Lower leg skin (tissue), 4 donors: ENCODE measurements at regions not wholly inside any gene's neighbourhood (a gene's known extent, or its start where the extent isn't known, plus 50 kb on each side); places are given as distances from the start of the nearest gene placed in this dataset.

Source experiments
- DNase-seq, 2 donors: peaks; one replicate each; pipeline ENCODE4 v3.0.0-alpha.2; 2019; ENCODE audit warnings: low spot score in 2 of 2
- H3K4me3 ChIP-seq: fragments of 200-600 bp; sonication (generic); 2 replicates; pipeline ENCODE4 v1.5.1; 2017; ENCODE audit warnings: mild to moderate bottlenecking, low read depth; ENCODE audit not compliant: poor library complexity, severe bottlenecking
- POLR2A ChIP-seq, 2 donors: fragments of 450-650 bp; IDR thresholded peaks; one replicate each; pipeline ENCODE4 v1.6.1; 2016 to 2017; ENCODE audit warnings: antibody characterized with exemption in 2 of 2, mild to moderate bottlenecking in 1 of 2, moderate library complexity in 1 of 2
- WGBS, 2 donors: methylation state at CpG; one replicate each; pipeline ENCODE4 v1.1.5; 2018; 5-methylcytosine and 5-hydroxymethylcytosine counted together
- intact Hi-C: fragments of 100-400 bp; cut with DNase I; formaldehyde crosslinking; loops from one replicate; pipeline ENCODE4 v1.15.0; 2023; ENCODE audit warnings: low total_unique reads
- TF ChIP-seq, protein P1 (sequence below), 3 donors: fragments of 450-650 bp; IDR thresholded peaks; one replicate each; pipeline ENCODE4 v1.5.1; 2016; ENCODE audit warnings: antibody characterized with exemption in 3 of 3, mild to moderate bottlenecking in 3 of 3, moderate library complexity in 2 of 3

DNA sequence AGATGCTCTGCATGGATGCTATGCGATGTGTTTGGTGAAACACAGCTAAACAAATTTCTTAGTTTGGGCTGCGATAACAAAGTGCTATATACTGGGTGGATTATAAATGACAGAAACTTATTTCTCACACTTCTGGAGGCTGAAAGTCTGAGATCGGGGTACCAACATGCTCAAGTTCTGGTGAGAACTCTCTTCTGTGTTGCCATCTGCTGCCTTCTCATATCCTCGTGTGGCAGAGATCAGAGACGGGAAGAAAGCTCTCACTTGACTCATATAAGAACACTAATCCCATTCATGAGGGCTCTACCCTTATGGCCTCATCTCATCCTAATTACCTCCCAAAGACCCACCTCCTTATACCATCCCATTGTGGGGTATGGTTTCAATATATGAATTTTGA is 162.0 kb upstream of the DTNBP1 start:
- no peak for DNase-seq
- 82 to 88% methylated on average over 5 of the region's 5 CpGs for WGBS, 2 donors
- intact Hi-C loops, result no loop called here
- H3K4me3 ChIP-seq, result no peak overlapping the region
- TF ChIP-seq POLR2A (IDR thresholded peaks at IDR 0.05), result no peak

DNA sequence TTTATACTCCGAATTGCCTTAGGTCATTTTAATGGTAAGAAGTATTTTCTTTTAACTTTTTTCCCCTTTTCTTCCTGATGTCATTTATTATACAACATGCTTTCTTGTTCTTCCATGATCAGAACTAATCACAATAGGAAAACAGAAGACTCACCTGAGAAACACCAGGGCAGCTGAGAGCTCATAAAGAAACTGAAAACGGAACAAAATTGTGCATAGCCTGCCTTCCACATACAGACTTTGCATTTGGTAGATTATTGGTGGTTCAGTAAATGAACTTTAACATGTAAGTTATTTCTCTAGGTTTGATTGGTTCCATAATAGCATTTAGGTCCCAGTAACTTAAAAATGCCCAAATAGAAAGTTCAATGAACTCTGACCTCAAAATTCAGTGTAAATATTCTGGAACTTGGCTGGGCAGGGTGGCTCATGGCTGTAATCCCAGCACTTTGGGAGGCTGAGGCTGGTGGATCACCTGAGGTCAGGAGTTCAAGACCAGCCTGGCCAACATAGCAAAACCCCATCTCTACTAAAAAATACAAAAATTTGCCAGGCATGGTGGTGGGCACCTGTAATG is 161.1 kb upstream of the DTNBP1 start:
- DNase-seq, result no peak
- TF ChIP-seq POLR2A (IDR thresholded peaks at IDR 0.05), result no peak
- TF ChIP-seq, protein P1, sequence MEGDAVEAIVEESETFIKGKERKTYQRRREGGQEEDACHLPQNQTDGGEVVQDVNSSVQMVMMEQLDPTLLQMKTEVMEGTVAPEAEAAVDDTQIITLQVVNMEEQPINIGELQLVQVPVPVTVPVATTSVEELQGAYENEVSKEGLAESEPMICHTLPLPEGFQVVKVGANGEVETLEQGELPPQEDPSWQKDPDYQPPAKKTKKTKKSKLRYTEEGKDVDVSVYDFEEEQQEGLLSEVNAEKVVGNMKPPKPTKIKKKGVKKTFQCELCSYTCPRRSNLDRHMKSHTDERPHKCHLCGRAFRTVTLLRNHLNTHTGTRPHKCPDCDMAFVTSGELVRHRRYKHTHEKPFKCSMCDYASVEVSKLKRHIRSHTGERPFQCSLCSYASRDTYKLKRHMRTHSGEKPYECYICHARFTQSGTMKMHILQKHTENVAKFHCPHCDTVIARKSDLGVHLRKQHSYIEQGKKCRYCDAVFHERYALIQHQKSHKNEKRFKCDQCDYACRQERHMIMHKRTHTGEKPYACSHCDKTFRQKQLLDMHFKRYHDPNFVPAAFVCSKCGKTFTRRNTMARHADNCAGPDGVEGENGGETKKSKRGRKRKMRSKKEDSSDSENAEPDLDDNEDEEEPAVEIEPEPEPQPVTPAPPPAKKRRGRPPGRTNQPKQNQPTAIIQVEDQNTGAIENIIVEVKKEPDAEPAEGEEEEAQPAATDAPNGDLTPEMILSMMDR (IDR thresholded peaks at IDR 0.05), result no peak
- intact Hi-C loops, result no loop called here
- H3K4me3 ChIP-seq, result no peak overlapping the region
- 84 to 85% methylated on average over 2 of the region's 2 CpGs for WGBS, 2 donors

DNA sequence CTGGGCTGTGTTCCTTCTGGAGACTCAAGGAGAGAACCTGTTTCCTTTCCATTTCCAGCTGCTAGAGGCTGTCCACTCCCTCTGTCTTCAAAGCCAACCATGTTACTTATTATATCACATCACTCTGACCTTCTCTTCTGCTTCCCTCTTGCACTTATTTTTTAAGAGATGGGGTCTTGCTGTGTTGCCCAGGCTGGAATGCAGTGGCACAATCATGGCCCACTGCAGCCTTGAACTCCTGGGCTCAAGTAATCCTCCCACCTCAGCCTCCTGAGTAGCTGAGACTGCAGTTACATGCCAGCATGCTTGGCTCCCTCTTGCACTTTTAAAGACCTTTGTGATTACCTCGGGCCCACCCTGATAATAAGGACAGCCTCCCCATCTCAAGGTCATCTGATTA is 160.0 kb upstream of the DTNBP1 start:
- TF ChIP-seq, protein P1 (IDR thresholded peaks at IDR 0.05), result no peak
- no peak for TF ChIP-seq POLR2A (IDR thresholded peaks at IDR 0.05)
- WGBS, 2 donors, result 84 to 96% methylated on average over 1 of the region's 1 CpG
- intact Hi-C loops, result no loop called here
- DNase-seq, result no peak
- no peak overlapping the region for H3K4me3 ChIP-seq

DNA sequence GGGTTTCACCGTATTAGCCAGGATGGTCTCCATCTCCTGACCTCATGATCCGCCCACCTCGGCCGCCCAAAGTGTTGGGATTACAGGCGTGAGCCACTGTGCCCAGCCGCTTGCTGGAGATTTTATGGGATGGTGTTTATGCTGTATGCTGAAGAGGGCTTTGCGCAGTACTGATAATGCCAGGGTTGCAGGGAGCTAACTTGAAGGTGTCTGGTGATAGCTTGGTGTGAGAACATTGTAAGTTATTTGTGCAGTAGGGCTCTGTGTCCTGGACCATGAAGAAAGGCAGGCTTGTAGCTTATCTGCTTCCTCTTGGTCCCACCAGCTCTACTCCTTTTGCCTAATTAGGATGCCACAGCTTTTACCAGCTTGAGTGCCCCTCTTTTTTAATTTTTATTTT is 157.0 kb upstream of the DTNBP1 start:
- intact Hi-C loops, result no loop called here

DNA sequence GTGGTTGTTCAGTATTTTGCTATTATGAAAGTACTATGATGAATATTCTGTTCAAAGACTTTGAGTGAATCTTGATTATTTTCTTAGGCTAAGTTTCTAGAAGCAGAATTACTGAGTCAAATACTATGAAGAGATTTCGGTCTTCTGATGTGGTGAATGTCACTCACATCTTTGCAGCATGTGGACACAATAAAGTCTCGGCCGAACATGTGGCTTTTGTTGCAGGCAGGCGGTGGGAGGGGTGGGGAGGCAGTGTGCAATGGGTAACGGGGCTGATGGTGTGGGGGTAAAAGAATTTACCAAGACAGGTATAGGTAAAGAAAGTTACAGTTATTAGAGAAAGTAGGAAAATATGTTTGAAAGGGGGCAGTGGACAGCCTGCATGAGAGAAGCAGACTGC is 156.4 kb upstream of the DTNBP1 start:
- WGBS, 2 donors, result 62 to 72% methylated on average over 5 of the region's 5 CpGs
- DNase-seq, result no peak
- intact Hi-C loops, result no loop called here
- no peak for TF ChIP-seq POLR2A (IDR thresholded peaks at IDR 0.05)
- TF ChIP-seq, protein P1 (IDR thresholded peaks at IDR 0.05), result no peak
- H3K4me3 ChIP-seq, result no peak overlapping the region

More for the DNA sequence above, 157.0 kb upstream of the DTNBP1 start:
- no peak overlapping the region for H3K4me3 ChIP-seq
- WGBS, 2 donors, result 90 to 91% methylated on average over 7 of the region's 7 CpGs
- TF ChIP-seq POLR2A (IDR thresholded peaks at IDR 0.05), result no peak
- TF ChIP-seq, protein P1 (IDR thresholded peaks at IDR 0.05), result no peak
- no peak for DNase-seq

DNA sequence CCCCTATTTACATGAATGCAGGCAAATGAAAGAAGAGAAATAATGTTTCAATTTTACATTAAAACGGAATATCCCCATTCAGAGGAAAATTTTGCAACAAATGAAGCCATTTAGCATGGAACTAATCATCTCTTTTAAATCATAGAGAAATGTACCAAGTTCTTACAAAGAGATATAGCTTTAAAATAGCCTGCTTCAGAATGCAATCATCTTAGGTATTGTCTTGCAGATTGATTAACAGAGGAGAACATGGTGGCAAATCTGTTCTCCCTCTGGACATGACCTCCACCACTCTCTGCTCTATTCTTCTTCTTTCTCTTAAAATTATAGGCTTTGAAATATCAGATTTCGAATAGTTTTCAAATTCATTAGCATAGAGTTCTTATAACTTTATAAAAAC is 155.7 kb upstream of the DTNBP1 start:
- 45 to 86% methylated on average over 2 of the region's 2 CpGs for WGBS, 2 donors
- no peak for DNase-seq
- H3K4me3 ChIP-seq, result no peak overlapping the region
- TF ChIP-seq, protein P1 (IDR thresholded peaks at IDR 0.05), result no peak
- no peak for TF ChIP-seq POLR2A (IDR thresholded peaks at IDR 0.05)
- intact Hi-C loops, result no loop called here
